IMR-90 (cell line): ENCODE measurements at regions not wholly inside any gene's neighbourhood (a gene's known extent, or its start where the extent isn't known, plus 50 kb on each side); places are given as distances from the start of the nearest gene placed in this dataset.

Experiments
- ATAC-seq: fragments of 200-7000 bp; cut with Tn5 transposase; 2 replicates; pipeline ENCODE4 v1.9.1; 2020; ENCODE audit warnings: low read depth, mild to moderate bottlenecking, moderate library complexity
- BruUV-seq: library from RNA; stranded (reverse); fragments of 400-500 nt; replicated peaks from 2 replicates; lab custom pipeline; 2021; lab: Mats Ljungman, UMichigan
- CTCF ChIA-PET: fragments of 300-600 bp; formaldehyde crosslinking; extraction: SDS; loops from one replicate; lab custom pipeline; 2021; ENCODE audit warnings: antibody characterized with exemption; lab: Yijun Ruan, JAX
- POLR2A ChIA-PET: fragments of 300-600 bp; sonication (Branson Sonifier 250); formaldehyde crosslinking; loops from one replicate; lab custom pipeline; 2022; ENCODE audit warnings: antibody characterized with exemption; ENCODE audit not compliant: unreplicated experiment; lab: Charles Lee
- DNase-seq: peaks from one replicate; pipeline ENCODE4 v3.0.0; 2013
- H2AFZ ChIP-seq: replicated peaks from 2 replicates; pipeline ENCODE3; 2013; ENCODE audit warnings: low read length, mild to moderate bottlenecking; ENCODE audit not compliant: poor library complexity
- H2AK5ac ChIP-seq: 2 replicates; pipeline ENCODE4 v1.6.1; 2013; ENCODE audit warnings: low read depth, low read length, inconsistent platforms
- H2AK9ac ChIP-seq: replicated peaks from 2 replicates; pipeline ENCODE3; 2013; ENCODE audit warnings: mild to moderate bottlenecking, low read depth, low read length, moderate library complexity; ENCODE audit not compliant: poor library complexity
- H2BK120ac ChIP-seq: 2 replicates; pipeline ENCODE4 v1.6.1; 2013; ENCODE audit warnings: low read depth, low read length, inconsistent platforms
- H2BK15ac ChIP-seq: 3 replicates; pipeline ENCODE4 v1.6.1; 2013; ENCODE audit warnings: low read depth, low read length, inconsistent platforms
- H2BK20ac ChIP-seq: 2 replicates; pipeline ENCODE4 v1.6.1; 2013; ENCODE audit warnings: low read depth, mild to moderate bottlenecking, inconsistent platforms, low read length, moderate library complexity
- H2BK5ac ChIP-seq: 2 replicates; pipeline ENCODE4 v1.6.1; 2013; ENCODE audit warnings: mild to moderate bottlenecking, low read depth, low read length, inconsistent platforms; ENCODE audit not compliant: poor library complexity, severe bottlenecking
- H3K14ac ChIP-seq: replicated peaks from 2 replicates; pipeline ENCODE4 v1.6.1; 2013; ENCODE audit warnings: low read depth, low read length, inconsistent platforms
- H3K18ac ChIP-seq: 2 replicates; pipeline ENCODE4 v1.6.1; 2013; ENCODE audit warnings: low read depth, low read length, control low read depth
- H3K23ac ChIP-seq: 2 replicates; pipeline ENCODE4 v1.6.1; 2013; ENCODE audit warnings: low read depth, low read length, inconsistent platforms
- H3K27ac ChIP-seq: 2 replicates; pipeline ENCODE4 v1.5.1; 2013; ENCODE audit warnings: mild to moderate bottlenecking, control low read depth, low read length; ENCODE audit not compliant: insufficient read depth
- H3K27me3 ChIP-seq: 2 replicates; pipeline ENCODE4 v1.6.1; 2013; ENCODE audit warnings: low read length; ENCODE audit not compliant: control insufficient read depth, insufficient read depth
- H3K36me3 ChIP-seq: 2 replicates; pipeline ENCODE4 v1.6.1; 2013; ENCODE audit warnings: low read length, mixed read lengths; ENCODE audit not compliant: control insufficient read depth, insufficient read depth
- H3K4ac ChIP-seq: 2 replicates; pipeline ENCODE4 v1.6.1; 2013; ENCODE audit warnings: low read depth, low read length, inconsistent platforms
- H3K4me1 ChIP-seq: 2 replicates; pipeline ENCODE4 v1.6.1; 2013; ENCODE audit warnings: low read length, mixed read lengths; ENCODE audit not compliant: control insufficient read depth, insufficient read depth
- H3K4me2 ChIP-seq: 2 replicates; pipeline ENCODE4 v1.6.1; 2013; ENCODE audit warnings: low read depth, mild to moderate bottlenecking, control low read depth, low read length, moderate library complexity
- H3K4me3 ChIP-seq: 2 replicates; pipeline ENCODE4 v1.5.1; 2013; ENCODE audit warnings: low read depth, mild to moderate bottlenecking, control low read depth, low read length, moderate library complexity; ENCODE audit not compliant: insufficient read depth
- H3K56ac ChIP-seq: 2 replicates; pipeline ENCODE4 v1.6.1; 2013; ENCODE audit warnings: low read length, inconsistent platforms; ENCODE audit not compliant: insufficient read depth; ENCODE audit errors: extremely low read depth
- H3K79me1 ChIP-seq, 2 experiments: 2 replicates each; pipeline ENCODE4 v1.6.1; 2013; ENCODE audit warnings: low read length in 2 of 2, inconsistent platforms in 1 of 2, low read depth in 1 of 2
- H3K9ac ChIP-seq: 2 replicates; pipeline ENCODE4 v1.6.1; 2013; ENCODE audit warnings: low read depth, low read length, control low read depth
- H3K9me1 ChIP-seq: 2 replicates; pipeline ENCODE4 v1.6.1; 2013; ENCODE audit warnings: low read length, inconsistent platforms; ENCODE audit not compliant: insufficient read depth
- H3K9me3 ChIP-seq: 2 replicates; pipeline ENCODE4 v1.6.1; 2013; ENCODE audit warnings: low read length; ENCODE audit not compliant: control insufficient read depth, insufficient read depth
- H4K20me1 ChIP-seq: 2 replicates; pipeline ENCODE4 v1.6.1; 2013; ENCODE audit warnings: low read length, inconsistent platforms; ENCODE audit not compliant: insufficient read depth
- H4K5ac ChIP-seq: 2 replicates; pipeline ENCODE4 v1.6.1; 2013; ENCODE audit warnings: mild to moderate bottlenecking, low read depth, low read length, control low read depth
- H4K8ac ChIP-seq, 2 experiments: 2 replicates each; pipeline ENCODE4 v1.6.1; 2013; ENCODE audit warnings: low read depth in 2 of 2, low read length in 2 of 2, control low read depth in 1 of 2, inconsistent platforms in 1 of 2
- H4K91ac ChIP-seq: 2 replicates; pipeline ENCODE4 v1.6.1; 2013; ENCODE audit warnings: low read depth, low read length, inconsistent platforms; ENCODE audit not compliant: insufficient read depth
- BHLHE40 ChIP-seq: fragments of 150-350 bp; IDR thresholded peaks from 2 replicates; pipeline ENCODE4 v1.6.1; 2016; ENCODE audit warnings: mild to moderate bottlenecking, low read depth, low read length
- CEBPB ChIP-seq: IDR thresholded peaks from 2 replicates; pipeline ENCODE4 v1.6.1; 2012; ENCODE audit warnings: low read depth, low read length, improper control_type of control experiment
- CHD1 ChIP-seq: IDR thresholded peaks from 2 replicates; pipeline ENCODE4 v1.6.1; 2012; ENCODE audit warnings: low read depth, low read length, improper control_type of control experiment
- CTCF ChIP-seq: conservative IDR thresholded peaks from 2 replicates; pipeline ENCODE4 v1.5.1; 2012; ENCODE audit warnings: mild to moderate bottlenecking, low read depth, low read length, improper control_type of control experiment
- FOS ChIP-seq: fragments of 150-350 bp; IDR thresholded peaks from 2 replicates; pipeline ENCODE4 v1.6.1; 2016; ENCODE audit warnings: low read depth, low read length
- MAFK ChIP-seq: IDR thresholded peaks from 2 replicates; pipeline ENCODE4 v1.6.1; 2012; ENCODE audit warnings: low read depth, low read length, improper control_type of control experiment
- MAZ ChIP-seq: IDR thresholded peaks from 2 replicates; pipeline ENCODE4 v1.6.1; 2012; ENCODE audit warnings: low read depth, mild to moderate bottlenecking, low read length, improper control_type of control experiment, moderate library complexity, borderline replicate concordance
- MXI1 ChIP-seq: IDR thresholded peaks from 2 replicates; pipeline ENCODE4 v1.6.1; 2012; ENCODE audit warnings: low read depth, mild to moderate bottlenecking, low read length, moderate library complexity, borderline replicate concordance
- NFE2L2 ChIP-seq: fragments of 150-350 bp; IDR thresholded peaks from 2 replicates; pipeline ENCODE4 v1.6.1; 2016; ENCODE audit warnings: low read depth, mild to moderate bottlenecking, low read length
- POLR2A ChIP-seq: IDR thresholded peaks from 2 replicates; pipeline ENCODE4 v1.6.1; 2012; ENCODE audit warnings: mild to moderate bottlenecking, low read depth, low read length
- RAD21 ChIP-seq: IDR thresholded peaks from 2 replicates; pipeline ENCODE4 v1.6.1; 2012; ENCODE audit warnings: low read length, improper control_type of control experiment
- RCOR1 ChIP-seq: IDR thresholded peaks from 2 replicates; pipeline ENCODE4 v1.6.1; 2012; ENCODE audit warnings: mild to moderate bottlenecking, low read length, improper control_type of control experiment; ENCODE audit not compliant: insufficient replicate concordance
- RFX5 ChIP-seq: IDR thresholded peaks from 2 replicates; pipeline ENCODE4 v1.8.0; 2012; ENCODE audit warnings: low read depth, mild to moderate bottlenecking, low read length, moderate library complexity
- SMC3 ChIP-seq: fragments of 150-350 bp; IDR thresholded peaks from 2 replicates; pipeline ENCODE4 v1.6.1; 2016; ENCODE audit warnings: low read depth, mild to moderate bottlenecking, antibody characterized with exemption, low read length, moderate library complexity
- WGBS, 2 experiments: methylation state at CpG; one replicate each; pipeline versions ENCODE4 v1.1.5 to v1.1.7; 2013; ENCODE audit warnings: missing lambda C conversion rate in 2 of 2; ENCODE audit not compliant: insufficient read length in 1 of 2; ENCODE audit errors: extremely low coverage in 2 of 2; 5-methylcytosine and 5-hydroxymethylcytosine counted together
- dilution Hi-C: fragments of 300-500 bp; cut with HindIII; formaldehyde crosslinking; loops from one replicate; pipeline ENCODE4 v1.14.3; 2018; ENCODE audit warnings: low sequenced_read_pairs; ENCODE audit not compliant: unreplicated experiment
- in situ Hi-C: fragments of 300-500 bp; cut with MboI; formaldehyde crosslinking; loops from 3 replicates; pipeline ENCODE4 v1.14.3; 2019; ENCODE audit warnings: low sequenced_read_pairs, inconsistent platforms, mixed read lengths
- intact Hi-C: fragments of 100-400 bp; cut with micrococcal nuclease; formaldehyde crosslinking; loops from 2 replicates; pipeline ENCODE4 v1.10.0; 2022
- TF ChIP-seq, protein P1 (sequence below): fragments of 150-350 bp; IDR thresholded peaks from 2 replicates; pipeline ENCODE4 v1.6.1; 2016; ENCODE audit warnings: low read depth, mild to moderate bottlenecking, low read length, moderate library complexity, borderline replicate concordance
- TF ChIP-seq, protein P2 (sequence below): fragments of 150-350 bp; IDR thresholded peaks from 2 replicates; pipeline ENCODE4 v1.6.1; 2017; ENCODE audit warnings: mild to moderate bottlenecking, antibody characterized with exemption, low read length, low read depth

- Histone ChIP-seq H3K4me3 (no peak overlapping the region), H3K4me1 (no peaks in the 10 kb centered on the region), H3K4ac (no peak overlapping the region), H4K5ac (no peak overlapping the region), H3K27me3 (no peaks in the 10 kb centered on the region), H4K91ac (no peak overlapping the region), H2BK120ac (no peak overlapping the region), H3K27ac (no peak overlapping the region), H3K56ac (no peak overlapping the region), H2BK5ac (no peak overlapping the region), H3K36me3 (no peaks in the 10 kb centered on the region), H4K20me1 (no peaks in the 10 kb centered on the region), H3K18ac (no peak overlapping the region), H2BK20ac (no peak overlapping the region), H2BK15ac (no peak overlapping the region), H2AK5ac (no peak overlapping the region), H3K79me1 (no peaks in the 10 kb centered on the region), H3K23ac (no peak overlapping the region), H4K8ac (no peak overlapping the region), H3K14ac (no peak overlapping the region), H3K4me2 (no peak overlapping the region), H3K9me1 (no peaks in the 10 kb centered on the region), H3K9me3 (peaks cover 2% of the 10 kb centered on the region; the same call in 1 of the 2 replicates), H2AFZ (no peak overlapping the region), H2AK9ac (no peak overlapping the region), H3K9ac (no peak overlapping the region)
- no TSS peak for BruUV-seq
- intact Hi-C loops (no loop called here), in situ Hi-C loops (no loop called here), dilution Hi-C loops (no loop called here)
- TF ChIP-seq CEBPB (no peak), NFE2L2 (no peak), MAFK (no peak), BHLHE40 (no peak), CTCF (no peak), SMC3 (no peak), RFX5 (no peak), MXI1 (no peak), CHD1 (no peak), RAD21 (no peak), POLR2A (no peak), RCOR1 (no peak), MAZ (no peak), FOS (no peak)
- TF ChIP-seq, protein P1, sequence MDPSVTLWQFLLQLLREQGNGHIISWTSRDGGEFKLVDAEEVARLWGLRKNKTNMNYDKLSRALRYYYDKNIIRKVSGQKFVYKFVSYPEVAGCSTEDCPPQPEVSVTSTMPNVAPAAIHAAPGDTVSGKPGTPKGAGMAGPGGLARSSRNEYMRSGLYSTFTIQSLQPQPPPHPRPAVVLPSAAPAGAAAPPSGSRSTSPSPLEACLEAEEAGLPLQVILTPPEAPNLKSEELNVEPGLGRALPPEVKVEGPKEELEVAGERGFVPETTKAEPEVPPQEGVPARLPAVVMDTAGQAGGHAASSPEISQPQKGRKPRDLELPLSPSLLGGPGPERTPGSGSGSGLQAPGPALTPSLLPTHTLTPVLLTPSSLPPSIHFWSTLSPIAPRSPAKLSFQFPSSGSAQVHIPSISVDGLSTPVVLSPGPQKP, result no peak
- TF ChIP-seq, protein P2, sequence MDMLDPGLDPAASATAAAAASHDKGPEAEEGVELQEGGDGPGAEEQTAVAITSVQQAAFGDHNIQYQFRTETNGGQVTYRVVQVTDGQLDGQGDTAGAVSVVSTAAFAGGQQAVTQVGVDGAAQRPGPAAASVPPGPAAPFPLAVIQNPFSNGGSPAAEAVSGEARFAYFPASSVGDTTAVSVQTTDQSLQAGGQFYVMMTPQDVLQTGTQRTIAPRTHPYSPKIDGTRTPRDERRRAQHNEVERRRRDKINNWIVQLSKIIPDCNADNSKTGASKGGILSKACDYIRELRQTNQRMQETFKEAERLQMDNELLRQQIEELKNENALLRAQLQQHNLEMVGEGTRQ, result no peak
- 63% methylated on average over 6 of the region's 10 CpGs; no CpG with 5 or more reads in 1 of the 2 experiments for WGBS, 2 experiments
- ChIA-PET CTCF (no interaction called here), POLR2A (no interaction called here)
- DNase-seq (no peak), ATAC-seq (no peak)
These were observed 696.1 kb upstream of the TMEM132C start for GRCh38 chr12:127570793-127571360.
